HepG2 (cell line): ENCODE measurements at regions not wholly inside any gene's neighbourhood (a gene's known extent, or its start where the extent isn't known, plus 50 kb on each side); places are given as distances from the start of the nearest gene placed in this dataset.

Experiments
- ATAC-seq: fragments of 200-7000 bp; cut with Tn5 transposase; 3 replicates; pipeline ENCODE4 v1.9.1; 2020; ENCODE audit warnings: mild to moderate bottlenecking, moderate library complexity
- BruUV-seq: library from RNA; stranded (reverse); fragments of 400-500 nt; replicated peaks from 2 replicates; lab custom pipeline; 2021; lab: Mats Ljungman, UMichigan
- CTCF ChIA-PET: fragments of 300-600 bp; formaldehyde crosslinking; extraction: SDS; loops from one replicate; lab custom pipeline; 2021; ENCODE audit warnings: low total read pairs, inconsistent platforms, low intra/inter-chr PET ratio; lab: Yijun Ruan, JAX
- POLR2A ChIA-PET: fragments of 350-600 bp; sonication (Branson Sonifier 250); formaldehyde crosslinking; loops from one replicate; lab custom pipeline; 2020; ENCODE audit warnings: antibody characterized with exemption, inconsistent platforms; lab: Yijun Ruan, JAX
- DNase-seq: peaks from one replicate; pipeline ENCODE4 v3.0.0-alpha.2; 2015; ENCODE audit warnings: low spot score
- FAIRE-seq: peaks from 3 replicates; lab custom pipeline; 2011; peaks lifted over from hg19 to GRCh38; lab: Jason Lieb, UNC
- H2AFZ ChIP-seq: one replicate; pipeline ENCODE4 v1.6.1; 2011; ENCODE audit warnings: low read length, inconsistent platforms
- H3K27ac ChIP-seq: fragments of 300-600 bp; 3 replicates; pipeline ENCODE4 v1.8.0; 2011; ENCODE audit warnings: mixed run types, mild to moderate bottlenecking, mixed read lengths, low read length, inconsistent platforms; ENCODE audit not compliant: insufficient read depth; ENCODE audit errors: extremely low read length
- H3K27me3 ChIP-seq, 2 experiments: fragments of 200-600 bp in 1 of 2; 2 replicates in 1 of 2; 3 replicates in 1 of 2; pipeline versions ENCODE4 v1.6.0 to v1.8.0; 2011; ENCODE audit warnings: low read length in 2 of 2, mild to moderate bottlenecking in 2 of 2, moderate library complexity in 2 of 2, inconsistent platforms in 1 of 2; ENCODE audit not compliant: insufficient read depth in 2 of 2, control insufficient read depth in 1 of 2
- H3K36me3 ChIP-seq, 2 experiments: fragments of 200-600 bp in 1 of 2; replicated peaks in 1 of 2; 2 replicates in 1 of 2; 3 replicates in 1 of 2; pipeline versions ENCODE4 v1.5.1 to v1.8.0; 2011; ENCODE audit warnings: low read length in 2 of 2, inconsistent platforms in 1 of 2; ENCODE audit not compliant: insufficient read depth in 2 of 2, control insufficient read depth in 1 of 2
- H3K4me1 ChIP-seq: 2 replicates; pipeline ENCODE4 v1.5.1; 2012; ENCODE audit warnings: low read length, inconsistent platforms; ENCODE audit not compliant: insufficient read depth
- H3K4me2 ChIP-seq: 2 replicates; pipeline ENCODE4 v1.6.0; 2011; ENCODE audit warnings: low read depth, low read length, inconsistent platforms
- H3K4me3 ChIP-seq, 3 experiments: fragments of 200-600 bp in 1 of 3; sonication (generic), shearing (Covaris generic) in 1 of 3; replicated peaks in 1 of 3; 2 replicates each; pipeline ENCODE4 v1.5.1; 2011 to 2016; ENCODE audit warnings: low read length in 3 of 3, inconsistent platforms in 2 of 3, low read depth in 2 of 3, mild to moderate bottlenecking in 2 of 3, control low read depth in 1 of 3, mixed read lengths in 1 of 3; ENCODE audit not compliant: insufficient read depth in 1 of 3
- H3K79me2 ChIP-seq: one replicate; pipeline ENCODE4 v1.6.1; 2011; ENCODE audit warnings: low read length, inconsistent platforms; ENCODE audit not compliant: insufficient read depth
- H3K9ac ChIP-seq: 2 replicates; pipeline ENCODE4 v1.6.0; 2011; ENCODE audit warnings: mild to moderate bottlenecking, low read depth, low read length, inconsistent platforms; ENCODE audit not compliant: insufficient read depth
- H3K9me3 ChIP-seq: 2 replicates; pipeline ENCODE4 v1.5.1; 2012; ENCODE audit warnings: mild to moderate bottlenecking, low read length
- H4K20me1 ChIP-seq: 2 replicates; pipeline ENCODE4 v1.6.0; 2011; ENCODE audit warnings: inconsistent platforms, mild to moderate bottlenecking, low read length, moderate library complexity; ENCODE audit not compliant: insufficient read depth
- ARID5B ChIP-seq: IDR thresholded peaks from 2 replicates; pipeline ENCODE4 v1.4.0; 2020; ENCODE audit warnings: mild to moderate bottlenecking, missing genetic modification reagents
- BCL6 ChIP-seq: IDR thresholded peaks from 2 replicates; pipeline ENCODE4 v1.6.1; 2016; ENCODE audit warnings: missing genetic modification reagents, missing compliant biosample characterization
- CEBPB ChIP-seq: IDR thresholded peaks from 2 replicates; pipeline ENCODE4 v1.6.1; 2011; ENCODE audit warnings: low read depth, low read length, improper control_type of control experiment, borderline replicate concordance
- CEBPG ChIP-seq: IDR thresholded peaks from 2 replicates; pipeline ENCODE4 v1.6.1; 2016
- GABPA ChIP-seq, 2 experiments: IDR thresholded peaks; 2 replicates each; pipeline ENCODE4 v1.6.1; 2011 to 2016; ENCODE audit warnings: low read depth in 2 of 2, low read length in 1 of 2, missing biosample characterization in 1 of 2, missing genetic modification characterization in 1 of 2
- KIAA2018 ChIP-seq: sonication (generic); formaldehyde crosslinking; IDR thresholded peaks from 2 replicates; pipeline ENCODE4 v1.5.0; 2020; ENCODE audit warnings: mild to moderate bottlenecking, missing genetic modification reagents, borderline replicate concordance
- NCOA2 ChIP-seq: sonication (generic); formaldehyde crosslinking; IDR thresholded peaks from 2 replicates; pipeline ENCODE4 v1.8.0; 2022; ENCODE audit warnings: inconsistent platforms
- SOX13 ChIP-seq, 3 experiments: fragments of 450-650 bp in 1 of 3; sonication (generic) in 1 of 3; formaldehyde crosslinking in 1 of 3; IDR thresholded peaks in 2 of 3; conservative IDR thresholded peaks in 1 of 3; 2 replicates each; pipeline versions ENCODE4 v1.5.0 to v1.6.1; 2016 to 2020; ENCODE audit warnings: antibody characterized with exemption in 1 of 3, mild to moderate bottlenecking in 1 of 3, missing compliant biosample characterization in 1 of 3, missing genetic modification reagents in 1 of 3, moderate library complexity in 1 of 3
- SOX5 ChIP-seq: IDR thresholded peaks from 2 replicates; pipeline ENCODE4 v1.6.1; 2016; ENCODE audit warnings: borderline replicate concordance
- ZNF329 ChIP-seq: sonication (generic); formaldehyde crosslinking; IDR thresholded peaks from 2 replicates; pipeline ENCODE4 v1.9.0; 2021; ENCODE audit warnings: low read depth, mild to moderate bottlenecking, missing genetic modification reagents
- ZNF644 ChIP-seq: IDR thresholded peaks from 2 replicates; pipeline ENCODE4 v1.6.1; 2016; ENCODE audit warnings: low read depth
- in situ Hi-C: cut with HindIII; loops from 2 replicates; pipeline ENCODE4 v1.10.0; 2017; ENCODE audit warnings: low pct_unique_long_range_greater_than_20kb; ENCODE audit not compliant: extremely low pct_ligation_motif_present
- intact Hi-C: fragments of 100-400 bp; cut with micrococcal nuclease; formaldehyde crosslinking; loops from one replicate; pipeline ENCODE4 v1.10.0; 2022; ENCODE audit not compliant: unreplicated experiment

DNA sequence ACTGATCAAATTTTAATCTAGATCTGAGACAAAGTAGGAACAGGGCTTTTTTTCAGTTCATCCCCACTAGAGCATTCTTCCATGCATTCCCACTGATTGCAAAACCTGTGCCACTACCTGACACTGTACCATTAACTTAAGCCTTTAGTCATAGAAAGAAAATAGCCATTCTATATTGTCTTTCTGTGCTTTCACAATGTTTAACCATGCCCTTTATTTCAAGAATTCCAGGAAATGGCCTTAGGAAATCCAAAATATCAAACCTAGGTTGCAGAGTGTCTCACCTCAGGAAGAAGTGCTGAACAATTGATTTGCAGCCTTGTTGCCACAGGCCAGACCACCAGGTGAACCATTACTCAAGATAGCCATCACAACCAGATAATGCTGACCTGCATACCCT, 56.2 kb upstream of the TGFBR2 start:
- H3K4me2 ChIP-seq, result no peak overlapping the region

More for the DNA sequence above, 56.2 kb upstream of the TGFBR2 start:
- ChIA-PET CTCF (no interaction called here), POLR2A (no interaction called here)
- intact Hi-C loops (no loop called here), in situ Hi-C loops (no loop called here)
- Histone ChIP-seq H3K27me3 (no peaks in the 10 kb centered on the region), H3K27ac (no peak overlapping the region), H4K20me1 (no peaks in the 10 kb centered on the region), H3K9me3 (no peaks in the 10 kb centered on the region), H2AFZ (no peak overlapping the region), H3K4me1 (peaks cover 26% of the 10 kb centered on the region), H3K36me3 (no peaks in the 10 kb centered on the region), H3K79me2 (no peaks in the 10 kb centered on the region), H3K4me3 (no peak overlapping the region), H3K9ac (no peak overlapping the region)
- DNase-seq, result peak; percentile 33
- no peak for ATAC-seq
- TF ChIP-seq ARID5B (CRISPR knock-in tag) (peak; percentile 40), ZNF329 (CRISPR knock-in tag) (no peak), SOX13 (IDR thresholded peaks at IDR 0.05) (no peak), SOX13 (CRISPR knock-in tag; conservative IDR thresholded peaks at IDR 0.05 in 1 of 2, IDR thresholded peaks at IDR 0.05 in 1 of 2) (peak in 1 of 2 experiments; percentile 80; a peak in 2 of 4 replicates), CEBPG (CRISPR knock-in tag) (0 out of 2 replicates have a peak, but pooled peaks have one; percentile 28), ZNF644 (CRISPR knock-in tag) (0 out of 2 replicates have a peak, but pooled peaks have one; percentile 18), SOX5 (peak; percentile 25; the same call in 1 of the 2 replicates), CEBPB (peak; percentile 52; the same call in 1 of the 2 replicates), BCL6 (CRISPR knock-in tag) (0 out of 2 replicates have a peak, but pooled peaks have one; percentile 28), GABPA (IDR thresholded peaks at IDR 0.05; ENCODE audit: low read depth, low read length) (no peak), GABPA (CRISPR knock-in tag; IDR thresholded peaks at IDR 0.05; ENCODE audit: low read depth) (no peak), NCOA2 (CRISPR knock-in tag) (0 out of 2 replicates have a peak, but pooled peaks have one; percentile 16), KIAA2018 (CRISPR knock-in tag) (no peak)
- no TSS peak for BruUV-seq
- no peak for FAIRE-seq
